ENCODE measurements at regions not wholly inside any gene's neighbourhood (a gene's known extent, or its start where the extent isn't known, plus 50 kb on each side); places are given as distances from the start of the nearest gene placed in this dataset.

DNA sequence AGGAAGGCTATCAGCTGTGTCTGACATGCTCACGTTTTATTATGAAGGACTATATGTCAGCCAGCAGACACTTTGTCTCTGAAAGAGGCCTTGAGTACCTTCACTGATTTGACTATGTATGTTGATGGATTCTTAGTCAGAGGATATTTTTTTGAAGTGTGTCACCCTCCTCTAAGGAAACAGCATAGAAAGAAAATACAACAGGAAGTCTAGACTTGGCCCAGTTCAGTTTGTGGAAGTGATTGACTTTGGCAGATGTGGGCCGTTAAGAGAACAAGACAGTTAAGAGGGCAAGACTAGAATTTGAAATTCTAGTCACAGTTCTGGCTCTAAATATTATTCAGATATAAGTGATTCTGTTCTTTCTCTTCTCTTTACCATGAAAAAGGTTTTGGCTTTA, 471.5 kb downstream of the CDH8 start:
- TF ChIP-seq RAD21 (IDR thresholded peaks at IDR 0.05; ENCODE audit: low read length) (no peak), CTCF (IDR thresholded peaks at IDR 0.05) (no peak)

Data from SK-N-SH (cell line).